ENCODE measurements at regions not wholly inside any gene's neighbourhood (a gene's known extent, or its start where the extent isn't known, plus 50 kb on each side); places are given as distances from the start of the nearest gene placed in this dataset.

DNA sequence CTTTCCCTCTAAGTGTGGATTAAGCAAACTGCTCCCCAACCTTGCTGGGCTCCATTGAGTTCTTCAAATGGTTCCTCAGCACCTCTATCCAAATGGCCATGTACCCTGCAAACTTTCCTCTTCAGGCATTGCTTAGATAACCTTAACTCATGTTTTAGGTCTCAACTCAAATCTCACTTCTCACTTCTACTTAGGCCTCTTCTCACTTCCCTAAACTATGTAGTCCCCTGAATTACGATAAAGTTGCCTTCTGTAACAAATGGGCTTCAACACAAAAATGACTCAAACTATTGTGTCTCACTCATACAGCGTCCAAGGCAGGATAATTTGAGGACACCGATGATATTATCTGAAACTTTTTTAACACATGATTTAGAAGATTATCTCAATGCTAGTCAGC, 62.4 kb upstream of the STAC start:
- no peak overlapping the region for H3K4me3 ChIP-seq (replicated peaks in 1 of 4; ENCODE audit: control extremely low read depth in 1 of 4, insufficient read depth in 1 of 4, low read depth in 3 of 4, low read length in 4 of 4)
- H3K9me3 ChIP-seq (ENCODE audit: control insufficient read depth, insufficient read depth, low read depth, low read length), result no peaks in the 10 kb centered on the region
- no peaks in the 10 kb centered on the region for H3K36me3 ChIP-seq (ENCODE audit: control insufficient read depth, insufficient read depth, low read length)
- H3K4me1 ChIP-seq (ENCODE audit: control insufficient read depth, extremely low read depth, insufficient read depth, low read length), result no peaks in the 10 kb centered on the region
- no peak overlapping the region for H3K4me2 ChIP-seq (ENCODE audit: extremely low read depth, insufficient read depth, low read length)
- H3K79me2 ChIP-seq (ENCODE audit: control insufficient read depth, insufficient read depth, low read length), result no peaks in the 10 kb centered on the region
- no peak overlapping the region for H3K27ac ChIP-seq (ENCODE audit: insufficient read depth, low read length)
- H2AFZ ChIP-seq (ENCODE audit: low read length), result no peak overlapping the region
- TF ChIP-seq, protein P1, sequence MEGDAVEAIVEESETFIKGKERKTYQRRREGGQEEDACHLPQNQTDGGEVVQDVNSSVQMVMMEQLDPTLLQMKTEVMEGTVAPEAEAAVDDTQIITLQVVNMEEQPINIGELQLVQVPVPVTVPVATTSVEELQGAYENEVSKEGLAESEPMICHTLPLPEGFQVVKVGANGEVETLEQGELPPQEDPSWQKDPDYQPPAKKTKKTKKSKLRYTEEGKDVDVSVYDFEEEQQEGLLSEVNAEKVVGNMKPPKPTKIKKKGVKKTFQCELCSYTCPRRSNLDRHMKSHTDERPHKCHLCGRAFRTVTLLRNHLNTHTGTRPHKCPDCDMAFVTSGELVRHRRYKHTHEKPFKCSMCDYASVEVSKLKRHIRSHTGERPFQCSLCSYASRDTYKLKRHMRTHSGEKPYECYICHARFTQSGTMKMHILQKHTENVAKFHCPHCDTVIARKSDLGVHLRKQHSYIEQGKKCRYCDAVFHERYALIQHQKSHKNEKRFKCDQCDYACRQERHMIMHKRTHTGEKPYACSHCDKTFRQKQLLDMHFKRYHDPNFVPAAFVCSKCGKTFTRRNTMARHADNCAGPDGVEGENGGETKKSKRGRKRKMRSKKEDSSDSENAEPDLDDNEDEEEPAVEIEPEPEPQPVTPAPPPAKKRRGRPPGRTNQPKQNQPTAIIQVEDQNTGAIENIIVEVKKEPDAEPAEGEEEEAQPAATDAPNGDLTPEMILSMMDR (conservative IDR thresholded peaks at IDR 0.05 in 1 of 2, IDR thresholded peaks at IDR 0.05 in 1 of 2; ENCODE audit: low read depth in 1 of 2, low read length in 2 of 2), result no peak
- no peak for TF ChIP-seq EZH2 (IDR thresholded peaks at IDR 0.05; ENCODE audit: low read length, missing control alignments)
- H3K9ac ChIP-seq (ENCODE audit: insufficient read depth, low read length), result no peak overlapping the region
- no peak for DNase-seq (ENCODE audit: low read depth in 2 of 2)
- H4K20me1 ChIP-seq (ENCODE audit: control insufficient read depth, extremely low read depth, insufficient read depth, low read length), result no peaks in the 10 kb centered on the region
- no peaks in the 10 kb centered on the region for H3K27me3 ChIP-seq (ENCODE audit: control insufficient read depth, insufficient read depth, low read length)

DNA sequence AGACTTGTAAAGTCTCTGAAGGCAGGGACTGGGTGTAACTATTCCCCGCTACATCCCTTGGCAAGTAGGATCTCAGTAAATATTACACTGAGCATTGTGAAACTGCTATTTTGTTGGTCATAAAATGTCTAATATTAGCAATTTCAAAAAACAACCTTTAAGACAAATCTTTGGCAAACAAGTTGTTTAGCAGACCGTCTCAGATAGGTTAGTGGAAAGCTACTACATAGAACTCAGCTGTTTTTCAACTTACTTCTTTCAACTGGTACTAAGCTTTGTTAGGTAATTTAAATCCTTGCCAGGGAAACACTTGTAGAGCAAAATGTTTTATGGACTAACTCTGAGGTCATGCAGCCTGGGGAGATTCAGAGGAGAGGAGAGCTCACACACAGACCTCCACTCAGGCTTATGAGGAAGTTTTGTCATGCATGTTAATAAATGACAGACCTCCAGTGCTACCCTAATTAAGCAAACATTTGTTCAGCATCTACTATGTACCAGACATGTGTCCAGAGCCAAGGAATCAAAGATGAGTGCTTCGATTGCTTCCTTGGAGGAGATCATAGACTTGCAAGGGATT, 61.6 kb upstream of the STAC start:
- no peak for DNase-seq (ENCODE audit: low read depth in 2 of 2)
- H3K36me3 ChIP-seq (ENCODE audit: control insufficient read depth, insufficient read depth, low read length), result no peaks in the 10 kb centered on the region
- no peaks in the 10 kb centered on the region for H3K27me3 ChIP-seq (ENCODE audit: control insufficient read depth, insufficient read depth, low read length)

DNA sequence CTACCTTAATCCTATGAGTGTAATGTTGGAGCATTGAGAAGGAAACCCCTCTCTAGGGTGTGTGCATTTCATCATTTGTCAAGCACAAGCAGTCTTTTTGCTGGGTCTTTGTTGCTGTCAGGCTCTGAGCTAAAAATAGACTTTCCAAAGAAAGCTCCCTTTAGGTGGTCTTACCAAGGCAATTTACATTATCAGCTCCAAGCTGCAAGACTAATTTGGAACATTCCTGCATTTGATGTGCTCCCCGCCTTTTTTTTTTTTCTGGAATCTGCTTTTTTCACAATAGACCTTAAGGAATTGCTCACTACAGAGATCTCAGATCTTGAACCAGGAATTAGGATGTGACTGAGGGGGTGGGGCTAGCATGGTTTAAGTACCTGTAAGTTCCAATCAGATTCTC, 60.6 kb upstream of the STAC start:
- H3K27me3 ChIP-seq (ENCODE audit: control insufficient read depth, insufficient read depth, low read length), result no peaks in the 10 kb centered on the region
- H3K79me2 ChIP-seq (ENCODE audit: control insufficient read depth, insufficient read depth, low read length), result no peaks in the 10 kb centered on the region
- no peaks in the 10 kb centered on the region for H4K20me1 ChIP-seq (ENCODE audit: control insufficient read depth, extremely low read depth, insufficient read depth, low read length)
- H3K9ac ChIP-seq (ENCODE audit: insufficient read depth, low read length), result no peak overlapping the region
- no peak overlapping the region for H3K4me2 ChIP-seq (ENCODE audit: extremely low read depth, insufficient read depth, low read length)
- no peak overlapping the region for H2AFZ ChIP-seq (ENCODE audit: low read length)
- no peak overlapping the region for H3K27ac ChIP-seq (ENCODE audit: insufficient read depth, low read length)
- no peak for TF ChIP-seq EZH2 (IDR thresholded peaks at IDR 0.05; ENCODE audit: low read length, missing control alignments)
- TF ChIP-seq, protein P1 (conservative IDR thresholded peaks at IDR 0.05 in 1 of 2, IDR thresholded peaks at IDR 0.05 in 1 of 2; ENCODE audit: low read depth in 1 of 2, low read length in 2 of 2), result no peak
- no peak overlapping the region for H3K4me3 ChIP-seq (replicated peaks in 1 of 4; ENCODE audit: control extremely low read depth in 1 of 4, insufficient read depth in 1 of 4, low read depth in 3 of 4, low read length in 4 of 4)
- no peaks in the 10 kb centered on the region for H3K36me3 ChIP-seq (ENCODE audit: control insufficient read depth, insufficient read depth, low read length)
- H3K9me3 ChIP-seq (ENCODE audit: control insufficient read depth, insufficient read depth, low read depth, low read length), result no peaks in the 10 kb centered on the region
- H3K4me1 ChIP-seq (ENCODE audit: control insufficient read depth, extremely low read depth, insufficient read depth, low read length), result no peaks in the 10 kb centered on the region
- no peak for DNase-seq (ENCODE audit: low read depth in 2 of 2)

More for the DNA sequence above, 61.6 kb upstream of the STAC start:
- Histone ChIP-seq H3K27ac (ENCODE audit: insufficient read depth, low read length) (no peak overlapping the region), H3K9me3 (ENCODE audit: control insufficient read depth, insufficient read depth, low read depth, low read length) (no peaks in the 10 kb centered on the region), H3K4me3 (replicated peaks in 1 of 4; ENCODE audit: control extremely low read depth in 1 of 4, insufficient read depth in 1 of 4, low read depth in 3 of 4, low read length in 4 of 4) (no peak overlapping the region), H4K20me1 (ENCODE audit: control insufficient read depth, extremely low read depth, insufficient read depth, low read length) (no peaks in the 10 kb centered on the region), H3K79me2 (ENCODE audit: control insufficient read depth, insufficient read depth, low read length) (no peaks in the 10 kb centered on the region), H2AFZ (ENCODE audit: low read length) (no peak overlapping the region), H3K4me1 (ENCODE audit: control insufficient read depth, extremely low read depth, insufficient read depth, low read length) (no peaks in the 10 kb centered on the region), H3K4me2 (ENCODE audit: extremely low read depth, insufficient read depth, low read length) (no peak overlapping the region), H3K9ac (ENCODE audit: insufficient read depth, low read length) (no peak overlapping the region)
- TF ChIP-seq, protein P1 (conservative IDR thresholded peaks at IDR 0.05 in 1 of 2, IDR thresholded peaks at IDR 0.05 in 1 of 2; ENCODE audit: low read depth in 1 of 2, low read length in 2 of 2), result no peak
